HG03342 (cell line): ENCODE measurements at regions not wholly inside any gene's neighbourhood (a gene's known extent, or its start where the extent isn't known, plus 50 kb on each side); places are given as distances from the start of the nearest gene placed in this dataset.
"Not testable (repeated sequence)": the region's sequence is repeated elsewhere in the genome, so short reads cannot be mapped to it uniquely, and the experiment has no call there.

Experiments
- ATAC-seq: cut with Tn5 transposase; IDR thresholded peaks from one replicate; pipeline ENCODE4 v1.9.1; 2021; ENCODE audit warnings: mild to moderate bottlenecking, moderate library complexity; ENCODE audit not compliant: unreplicated experiment

- ATAC-seq: no peak
Observed at GRCh38 chr2:145759228-145759915, 1239.5 kb upstream of the ZEB2 start.

GRCh38 chr2:145757503-145758246 lies 1237.8 kb upstream of the ZEB2 start:
- no peak for ATAC-seq

GRCh38 chr2:145755019-145755837 lies 1235.3 kb upstream of the ZEB2 start:
- ATAC-seq: no peak

DNA sequence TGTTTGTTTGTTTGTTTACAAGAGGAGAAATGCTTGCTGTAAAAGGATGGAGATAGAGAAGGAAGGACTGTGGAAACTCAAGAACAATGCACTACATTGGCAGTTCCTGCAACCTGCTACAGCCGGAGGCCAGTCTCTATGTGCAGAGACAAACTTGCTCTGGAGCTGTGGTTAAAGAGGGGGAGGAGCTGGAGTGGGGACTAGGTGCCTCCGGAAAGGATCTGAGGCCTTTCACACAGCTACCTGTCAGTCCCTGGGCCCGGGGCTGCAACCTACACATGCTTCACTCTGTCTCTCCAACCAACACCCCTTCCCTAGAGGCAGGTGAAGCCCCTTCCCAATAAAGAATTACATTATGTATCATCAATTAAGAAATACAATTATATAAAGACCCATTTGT lies 1234.0 kb upstream of the ZEB2 start:
- no peak for ATAC-seq

- ATAC-seq: no peak
Observed at GRCh38 chr2:145753041-145753608, 1233.2 kb upstream of the ZEB2 start.

DNA sequence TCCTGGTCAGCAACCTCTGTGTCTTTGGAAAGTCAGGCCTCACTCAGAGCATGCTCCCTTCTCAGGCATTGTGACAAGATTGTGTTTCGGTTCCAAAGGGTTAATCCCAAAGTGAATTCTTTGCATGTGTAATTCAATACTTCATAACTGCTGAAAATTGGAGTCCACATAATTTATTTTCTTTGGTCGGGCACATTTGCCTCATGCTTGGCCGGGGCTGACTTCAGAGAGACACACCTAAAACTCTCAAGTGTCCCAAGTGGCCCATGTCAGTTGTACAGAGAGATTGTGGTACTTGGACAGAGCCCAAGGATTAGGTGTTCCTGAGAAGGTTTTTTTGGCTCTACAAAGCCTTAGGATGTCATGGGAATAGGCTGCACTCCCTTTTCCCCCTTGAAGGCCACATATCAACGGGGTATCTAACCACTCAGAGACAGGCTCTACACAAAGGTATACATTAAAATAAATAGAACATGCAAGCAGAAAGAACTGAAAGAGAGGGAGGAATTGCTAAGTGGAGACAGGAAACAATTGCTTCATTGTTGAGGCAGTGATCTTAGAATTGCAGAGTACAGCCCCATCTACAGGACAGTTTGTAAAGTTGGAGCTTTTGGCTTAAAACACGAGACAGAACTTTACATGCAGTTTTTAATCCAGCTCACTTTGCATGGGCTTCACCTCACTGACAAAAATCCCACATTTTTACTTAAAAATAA lies 1232.3 kb upstream of the ZEB2 start:
- peak; percentile 35 for ATAC-seq

GRCh38 chr2:145751629-145752028 lies 1231.7 kb upstream of the ZEB2 start:
- ATAC-seq: peak; percentile 90

DNA sequence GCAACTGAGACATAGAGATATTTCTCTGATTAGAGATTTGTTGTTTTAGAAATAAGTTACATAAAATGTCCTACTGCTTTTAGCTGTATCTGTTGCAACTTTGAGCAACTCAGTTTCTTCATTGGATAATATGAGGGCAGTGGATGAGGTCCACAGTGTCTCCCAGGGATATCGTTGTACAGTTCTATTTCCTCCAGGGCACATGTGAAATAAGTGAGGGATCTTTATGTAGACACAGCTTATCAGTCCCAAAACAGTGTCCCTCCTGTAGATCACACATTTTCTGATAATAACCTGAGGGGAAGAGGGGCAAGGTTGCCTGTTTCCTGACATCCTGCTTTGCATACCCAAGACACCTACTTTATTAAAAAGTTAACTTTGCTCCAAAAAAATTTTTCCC lies 1231.2 kb upstream of the ZEB2 start:
- no peak for ATAC-seq

DNA sequence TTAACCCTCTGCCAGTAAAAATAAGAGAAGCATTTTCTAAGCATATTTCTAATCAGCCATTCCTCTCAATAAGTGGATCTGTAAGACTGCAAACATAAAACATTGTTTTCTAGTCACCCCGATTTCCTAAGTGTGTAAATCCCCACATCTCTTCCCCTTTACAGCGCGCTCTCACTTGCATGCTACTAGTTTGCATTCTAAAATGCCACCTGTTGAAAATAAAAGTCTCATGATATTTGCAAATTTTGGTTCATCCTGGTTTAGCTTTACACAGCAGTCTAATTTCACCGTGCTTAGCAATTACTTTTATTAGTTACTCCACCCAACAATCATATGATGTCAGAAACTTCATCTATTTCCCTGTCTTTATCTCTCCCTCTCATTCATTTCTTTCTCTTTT lies 1230.7 kb upstream of the ZEB2 start:
- ATAC-seq: no peak

- no peak for ATAC-seq
Observed at GRCh38 chr2:145750144-145750543, 1230.2 kb upstream of the ZEB2 start.

GRCh38 chr2:145749556-145749955 lies 1229.6 kb upstream of the ZEB2 start:
- no peak for ATAC-seq

GRCh38 chr2:145748927-145749326 lies 1229.0 kb upstream of the ZEB2 start:
- peak; percentile 50 for ATAC-seq

DNA sequence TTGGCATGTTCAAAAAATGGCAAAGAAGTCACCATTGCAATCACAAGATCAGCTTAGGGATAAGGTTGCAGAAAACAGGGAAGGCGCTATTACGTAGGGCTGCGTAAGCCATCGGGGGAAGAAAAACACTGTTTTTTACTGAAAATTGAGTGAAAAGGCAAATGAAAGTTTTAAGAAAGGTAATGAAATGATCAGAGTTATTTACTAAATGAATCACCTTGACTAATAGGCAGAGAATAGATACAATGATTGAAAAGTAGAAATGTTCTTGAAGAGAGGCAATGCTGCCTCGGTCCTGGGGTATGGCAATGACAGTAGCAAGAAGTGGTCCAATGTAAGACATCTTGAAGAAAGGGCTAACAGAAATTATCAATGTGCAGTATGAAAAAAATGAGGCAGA lies 1227.8 kb upstream of the ZEB2 start:
- no peak for ATAC-seq

- not testable (repeated sequence) for ATAC-seq
Observed at GRCh38 chr2:145745387-145745721, 1225.4 kb upstream of the ZEB2 start.

- ATAC-seq: peak; percentile 75
Observed at GRCh38 chr2:145744541-145745386, 1224.8 kb upstream of the ZEB2 start.

DNA sequence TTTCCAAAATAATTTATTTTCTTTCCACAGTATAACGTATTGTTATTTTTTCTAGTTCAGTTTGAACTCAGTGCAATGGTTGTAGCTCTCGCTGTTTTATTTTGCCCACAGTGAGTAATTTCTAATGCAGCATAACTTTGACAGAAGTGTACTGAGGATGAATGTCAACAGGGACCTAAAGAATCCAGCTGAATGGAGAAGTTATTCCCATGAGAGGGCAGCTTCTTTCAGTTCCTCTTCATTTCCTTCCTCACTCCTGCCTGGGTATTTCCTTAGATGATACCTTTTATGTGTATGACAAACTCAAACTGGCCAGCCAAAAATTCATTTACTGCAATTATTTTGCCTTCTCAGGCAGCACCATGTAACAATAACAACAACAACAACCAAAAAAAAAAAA lies 1223.1 kb upstream of the ZEB2 start:
- ATAC-seq: no peak

DNA sequence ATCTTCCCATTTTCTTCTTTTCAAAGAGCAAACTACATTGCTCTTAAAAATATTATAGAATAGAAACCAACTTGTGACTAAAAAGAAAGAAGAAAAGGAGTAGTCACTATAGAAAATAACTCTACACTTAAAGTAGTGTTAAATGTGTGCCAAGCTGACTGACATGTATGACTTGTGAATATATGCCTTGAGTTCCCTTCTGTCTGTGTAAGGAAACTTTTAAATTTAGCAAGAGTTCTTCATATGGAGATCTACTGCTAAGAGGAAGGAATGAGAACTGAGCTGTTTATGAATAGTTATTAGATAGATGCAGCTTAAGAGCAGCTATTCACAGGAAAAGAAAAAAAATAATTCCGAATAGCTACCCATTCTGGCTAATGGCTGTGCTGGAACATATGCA lies 1221.7 kb upstream of the ZEB2 start:
- ATAC-seq: no peak

GRCh38 chr2:145741181-145741580 lies 1221.3 kb upstream of the ZEB2 start:
- no peak for ATAC-seq

- ATAC-seq: no peak
Observed at GRCh38 chr2:145740302-145740701, 1220.4 kb upstream of the ZEB2 start.

DNA sequence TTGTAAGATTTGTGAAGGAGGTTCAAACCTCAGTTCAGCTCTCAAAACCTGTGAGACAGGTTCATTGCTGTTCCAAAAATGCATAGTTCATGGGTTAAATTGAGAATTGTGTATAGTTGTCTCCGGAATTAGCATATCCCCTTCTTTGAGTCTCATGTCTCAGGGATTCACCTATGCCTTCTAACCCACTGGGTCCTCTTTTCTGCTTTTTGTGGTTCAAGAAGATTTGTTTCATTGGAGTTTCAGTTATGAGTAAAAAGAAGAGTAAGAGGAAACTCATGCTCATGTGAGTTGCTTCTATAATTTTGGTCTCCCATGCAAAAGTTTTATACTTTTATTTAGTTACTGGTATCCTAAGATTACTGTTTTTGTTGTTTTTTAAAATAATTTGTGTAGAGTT lies 1219.8 kb upstream of the ZEB2 start:
- ATAC-seq: peak; percentile 67
